ENCODE measurements at regions not wholly inside any gene's neighbourhood (a gene's known extent, or its start where the extent isn't known, plus 50 kb on each side); places are given as distances from the start of the nearest gene placed in this dataset.

DNA sequence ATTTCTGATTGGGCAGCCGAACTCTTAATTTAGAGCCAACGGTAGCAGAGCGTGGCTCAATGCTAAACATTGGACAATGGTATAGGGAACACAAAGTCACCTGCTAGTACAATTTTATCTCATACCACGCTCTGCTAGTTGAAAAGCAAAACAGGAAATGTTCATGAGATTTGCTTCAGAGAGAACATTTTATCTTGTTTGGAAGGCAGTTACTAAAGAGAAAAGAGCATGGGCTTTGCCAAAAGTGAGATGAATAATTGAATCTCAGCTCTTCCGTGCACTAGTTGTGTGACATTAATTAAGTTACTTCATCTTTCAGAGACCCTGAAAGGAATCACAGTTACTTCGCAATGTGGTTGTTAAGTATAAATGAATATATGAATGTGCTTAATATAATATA is 161.5 kb upstream of the FAM13C start:
- WGBS (ENCODE audit: low lambda C conversion rate, missing lambda C conversion rate): 81% methylated on average over 6 of the region's 6 CpGs
- Histone ChIP-seq H3K36me3 (replicated peaks; ENCODE audit: insufficient read depth, low read depth) (no peaks in the 10 kb centered on the region), H3K4me1 (ENCODE audit: insufficient read depth) (no peaks in the 10 kb centered on the region), H3K9me3 (ENCODE audit: low read depth) (no peaks in the 10 kb centered on the region), H3K4me2 (no peak overlapping the region), H3K9me2 (replicated peaks; ENCODE audit: insufficient read depth) (no peaks in the 10 kb centered on the region), H3K27me3 (no peaks in the 10 kb centered on the region), H3K79me2 (no peaks in the 10 kb centered on the region), H3K4me3 (no peak overlapping the region), H4K20me1 (ENCODE audit: insufficient read depth, poor library complexity, severe bottlenecking) (no peaks in the 10 kb centered on the region), H2AFZ (no peak overlapping the region), H3K27ac (no peak overlapping the region)
- no peak for DNase-seq (ENCODE audit: low spot score)
- no peak for TF ChIP-seq EZH2 (IDR thresholded peaks at IDR 0.05; ENCODE audit: borderline replicate concordance)
- TF ChIP-seq EZH2phosphoT487 (IDR thresholded peaks at IDR 0.05; ENCODE audit: low read depth, severe bottlenecking, unreplicated experiment): no peak
- TF ChIP-seq, protein P1, sequence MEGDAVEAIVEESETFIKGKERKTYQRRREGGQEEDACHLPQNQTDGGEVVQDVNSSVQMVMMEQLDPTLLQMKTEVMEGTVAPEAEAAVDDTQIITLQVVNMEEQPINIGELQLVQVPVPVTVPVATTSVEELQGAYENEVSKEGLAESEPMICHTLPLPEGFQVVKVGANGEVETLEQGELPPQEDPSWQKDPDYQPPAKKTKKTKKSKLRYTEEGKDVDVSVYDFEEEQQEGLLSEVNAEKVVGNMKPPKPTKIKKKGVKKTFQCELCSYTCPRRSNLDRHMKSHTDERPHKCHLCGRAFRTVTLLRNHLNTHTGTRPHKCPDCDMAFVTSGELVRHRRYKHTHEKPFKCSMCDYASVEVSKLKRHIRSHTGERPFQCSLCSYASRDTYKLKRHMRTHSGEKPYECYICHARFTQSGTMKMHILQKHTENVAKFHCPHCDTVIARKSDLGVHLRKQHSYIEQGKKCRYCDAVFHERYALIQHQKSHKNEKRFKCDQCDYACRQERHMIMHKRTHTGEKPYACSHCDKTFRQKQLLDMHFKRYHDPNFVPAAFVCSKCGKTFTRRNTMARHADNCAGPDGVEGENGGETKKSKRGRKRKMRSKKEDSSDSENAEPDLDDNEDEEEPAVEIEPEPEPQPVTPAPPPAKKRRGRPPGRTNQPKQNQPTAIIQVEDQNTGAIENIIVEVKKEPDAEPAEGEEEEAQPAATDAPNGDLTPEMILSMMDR (IDR thresholded peaks at IDR 0.05; ENCODE audit: poor library complexity): no peak

DNA sequence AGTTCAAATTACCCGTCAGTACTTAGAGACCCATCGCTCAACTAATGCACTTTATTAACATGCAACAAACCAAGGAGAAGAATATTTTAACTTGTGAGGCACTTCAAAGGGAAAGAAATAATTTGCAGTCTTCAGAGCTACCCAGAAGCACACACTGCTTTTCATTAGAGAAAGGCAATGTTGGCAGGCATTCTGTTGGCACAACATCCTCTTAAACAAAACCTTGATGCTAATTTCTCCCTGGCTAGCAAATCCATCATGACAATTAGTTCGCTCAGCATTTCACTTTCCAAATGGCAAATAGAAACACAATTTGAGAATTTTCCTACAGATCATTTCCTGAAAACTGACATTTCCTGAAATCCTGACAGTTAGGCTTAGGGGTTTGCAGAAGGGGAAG is 155.6 kb upstream of the FAM13C start:
- 74% methylated on average over 3 of the region's 3 CpGs for WGBS (ENCODE audit: low lambda C conversion rate, missing lambda C conversion rate)
- Histone ChIP-seq H3K4me1 (ENCODE audit: insufficient read depth) (no peaks in the 10 kb centered on the region), H3K27ac (no peak overlapping the region), H3K36me3 (replicated peaks; ENCODE audit: insufficient read depth, low read depth) (no peaks in the 10 kb centered on the region), H3K4me2 (no peak overlapping the region), H3K79me2 (no peaks in the 10 kb centered on the region), H3K9me3 (ENCODE audit: low read depth) (no peaks in the 10 kb centered on the region), H3K9me2 (replicated peaks; ENCODE audit: insufficient read depth) (no peaks in the 10 kb centered on the region), H2AFZ (no peak overlapping the region), H3K4me3 (no peak overlapping the region), H3K27me3 (no peaks in the 10 kb centered on the region), H4K20me1 (ENCODE audit: insufficient read depth, poor library complexity, severe bottlenecking) (no peaks in the 10 kb centered on the region)
- no peak for DNase-seq (ENCODE audit: low spot score)
- TF ChIP-seq, protein P1 (IDR thresholded peaks at IDR 0.05; ENCODE audit: poor library complexity): no peak
- no peak for TF ChIP-seq EZH2 (IDR thresholded peaks at IDR 0.05; ENCODE audit: borderline replicate concordance)
- TF ChIP-seq EZH2phosphoT487 (IDR thresholded peaks at IDR 0.05; ENCODE audit: low read depth, severe bottlenecking, unreplicated experiment): no peak

DNA sequence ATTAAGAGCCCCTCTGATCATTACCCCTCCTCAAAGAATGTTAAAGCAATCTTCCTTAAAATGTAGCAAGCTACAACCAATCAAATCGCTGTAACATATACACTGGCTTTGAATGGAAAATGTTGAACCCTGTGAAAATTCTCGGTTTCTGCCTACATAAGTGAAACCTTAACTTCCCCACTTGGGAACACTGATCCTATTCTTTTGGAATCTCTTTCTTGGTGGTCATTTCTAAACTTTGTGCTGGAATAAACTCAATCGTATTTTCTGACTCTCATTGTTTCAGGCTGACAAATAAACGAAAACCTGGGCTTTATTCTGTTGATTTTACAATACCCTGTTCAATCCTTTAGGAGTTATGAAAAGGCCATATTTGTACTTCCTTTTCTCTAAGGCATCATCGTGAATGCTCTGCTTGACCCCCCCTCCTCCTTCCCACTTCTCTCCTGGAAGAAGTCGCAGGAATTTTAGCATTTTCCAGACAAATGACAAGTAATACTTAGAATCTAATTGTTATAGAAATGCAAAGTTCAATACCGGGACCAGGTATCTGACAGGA is 155.1 kb upstream of the FAM13C start:
- Histone ChIP-seq H3K79me2 (no peaks in the 10 kb centered on the region), H3K27ac (no peak overlapping the region), H3K9me3 (ENCODE audit: low read depth) (no peaks in the 10 kb centered on the region), H3K4me2 (no peak overlapping the region), H3K9me2 (replicated peaks; ENCODE audit: insufficient read depth) (no peaks in the 10 kb centered on the region), H3K4me1 (ENCODE audit: insufficient read depth) (no peaks in the 10 kb centered on the region), H2AFZ (no peak overlapping the region), H4K20me1 (ENCODE audit: insufficient read depth, poor library complexity, severe bottlenecking) (no peaks in the 10 kb centered on the region), H3K36me3 (replicated peaks; ENCODE audit: insufficient read depth, low read depth) (no peaks in the 10 kb centered on the region), H3K4me3 (no peak overlapping the region), H3K27me3 (no peaks in the 10 kb centered on the region)
- TF ChIP-seq EZH2phosphoT487 (IDR thresholded peaks at IDR 0.05; ENCODE audit: low read depth, severe bottlenecking, unreplicated experiment): no peak
- TF ChIP-seq, protein P1 (IDR thresholded peaks at IDR 0.05; ENCODE audit: poor library complexity): no peak
- no peak for TF ChIP-seq EZH2 (IDR thresholded peaks at IDR 0.05; ENCODE audit: borderline replicate concordance)
- 67% methylated on average over 7 of the region's 7 CpGs for WGBS (ENCODE audit: low lambda C conversion rate, missing lambda C conversion rate)
- no peak for DNase-seq (ENCODE audit: low spot score)

DNA sequence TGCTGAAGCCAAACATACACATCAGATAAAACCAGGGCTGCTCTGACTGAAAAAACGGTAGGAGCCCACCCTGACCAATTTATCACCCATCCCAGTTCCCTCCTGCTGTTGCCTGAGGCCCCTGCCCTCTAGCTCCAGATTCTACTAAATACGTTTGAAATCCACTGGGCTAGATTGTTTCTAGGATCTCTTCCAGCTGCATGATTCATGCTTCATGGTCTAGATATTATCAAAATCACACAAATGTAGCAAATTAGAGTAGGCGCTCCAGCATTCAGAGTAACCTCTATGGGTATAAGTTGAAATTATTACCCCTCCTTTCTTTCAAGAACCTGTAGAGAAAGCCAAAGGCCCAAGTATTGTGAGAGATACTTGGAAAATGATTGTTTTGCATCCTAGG is 151.2 kb upstream of the FAM13C start:
- Histone ChIP-seq H3K4me1 (ENCODE audit: insufficient read depth) (no peaks in the 10 kb centered on the region), H3K27me3 (no peaks in the 10 kb centered on the region), H3K36me3 (replicated peaks; ENCODE audit: insufficient read depth, low read depth) (no peaks in the 10 kb centered on the region), H3K9me3 (ENCODE audit: low read depth) (no peaks in the 10 kb centered on the region), H3K4me3 (no peak overlapping the region), H3K9me2 (replicated peaks; ENCODE audit: insufficient read depth) (no peaks in the 10 kb centered on the region), H3K27ac (no peak overlapping the region), H3K79me2 (no peaks in the 10 kb centered on the region), H3K4me2 (no peak overlapping the region), H2AFZ (no peak overlapping the region), H4K20me1 (ENCODE audit: insufficient read depth, poor library complexity, severe bottlenecking) (no peaks in the 10 kb centered on the region)
- DNase-seq (ENCODE audit: low spot score): no peak
- 54% methylated on average over 3 of the region's 3 CpGs for WGBS (ENCODE audit: low lambda C conversion rate, missing lambda C conversion rate)
- no peak for TF ChIP-seq EZH2phosphoT487 (IDR thresholded peaks at IDR 0.05; ENCODE audit: low read depth, severe bottlenecking, unreplicated experiment)
- TF ChIP-seq, protein P1 (IDR thresholded peaks at IDR 0.05; ENCODE audit: poor library complexity): no peak
- TF ChIP-seq EZH2 (IDR thresholded peaks at IDR 0.05; ENCODE audit: borderline replicate concordance): no peak

Measured in hepatocyte (in vitro differentiated cells).